HepG2 (cell line): ENCODE measurements at regions not wholly inside any gene's neighbourhood (a gene's known extent, or its start where the extent isn't known, plus 50 kb on each side); places are given as distances from the start of the nearest gene placed in this dataset.

Experiments used
- ATAC-seq: fragments of 200-7000 bp; cut with Tn5 transposase; 3 replicates; pipeline ENCODE4 v1.9.1; 2020; ENCODE audit warnings: mild to moderate bottlenecking, moderate library complexity
- BruUV-seq: library from RNA; stranded (reverse); fragments of 400-500 nt; replicated peaks from 2 replicates; lab custom pipeline; 2021; lab: Mats Ljungman, UMichigan
- CTCF ChIA-PET: fragments of 300-600 bp; formaldehyde crosslinking; extraction: SDS; loops from one replicate; lab custom pipeline; 2021; ENCODE audit warnings: low total read pairs, inconsistent platforms, low intra/inter-chr PET ratio; lab: Yijun Ruan, JAX
- POLR2A ChIA-PET: fragments of 350-600 bp; sonication (Branson Sonifier 250); formaldehyde crosslinking; loops from one replicate; lab custom pipeline; 2020; ENCODE audit warnings: antibody characterized with exemption, inconsistent platforms; lab: Yijun Ruan, JAX
- DNase-seq: peaks from one replicate; pipeline ENCODE4 v3.0.0-alpha.2; 2015; ENCODE audit warnings: low spot score
- FAIRE-seq: peaks from 3 replicates; lab custom pipeline; 2011; peaks lifted over from hg19 to GRCh38; lab: Jason Lieb, UNC
- H2AFZ ChIP-seq: one replicate; pipeline ENCODE4 v1.6.1; 2011; ENCODE audit warnings: low read length, inconsistent platforms
- H3K27ac ChIP-seq: fragments of 300-600 bp; 3 replicates; pipeline ENCODE4 v1.8.0; 2011; ENCODE audit warnings: mixed run types, mild to moderate bottlenecking, mixed read lengths, low read length, inconsistent platforms; ENCODE audit not compliant: insufficient read depth; ENCODE audit errors: extremely low read length
- H3K27me3 ChIP-seq, 2 experiments: fragments of 200-600 bp in 1 of 2; 2 replicates in 1 of 2; 3 replicates in 1 of 2; pipeline versions ENCODE4 v1.6.0 to v1.8.0; 2011; ENCODE audit warnings: low read length in 2 of 2, mild to moderate bottlenecking in 2 of 2, moderate library complexity in 2 of 2, inconsistent platforms in 1 of 2; ENCODE audit not compliant: insufficient read depth in 2 of 2, control insufficient read depth in 1 of 2
- H3K36me3 ChIP-seq, 2 experiments: fragments of 200-600 bp in 1 of 2; replicated peaks in 1 of 2; 2 replicates in 1 of 2; 3 replicates in 1 of 2; pipeline versions ENCODE4 v1.5.1 to v1.8.0; 2011; ENCODE audit warnings: low read length in 2 of 2, inconsistent platforms in 1 of 2; ENCODE audit not compliant: insufficient read depth in 2 of 2, control insufficient read depth in 1 of 2
- H3K4me1 ChIP-seq: 2 replicates; pipeline ENCODE4 v1.5.1; 2012; ENCODE audit warnings: low read length, inconsistent platforms; ENCODE audit not compliant: insufficient read depth
- H3K4me2 ChIP-seq: 2 replicates; pipeline ENCODE4 v1.6.0; 2011; ENCODE audit warnings: low read depth, low read length, inconsistent platforms
- H3K4me3 ChIP-seq, 3 experiments: fragments of 200-600 bp in 1 of 3; sonication (generic), shearing (Covaris generic) in 1 of 3; replicated peaks in 1 of 3; 2 replicates each; pipeline ENCODE4 v1.5.1; 2011 to 2016; ENCODE audit warnings: low read length in 3 of 3, inconsistent platforms in 2 of 3, low read depth in 2 of 3, mild to moderate bottlenecking in 2 of 3, control low read depth in 1 of 3, mixed read lengths in 1 of 3; ENCODE audit not compliant: insufficient read depth in 1 of 3
- H3K79me2 ChIP-seq: one replicate; pipeline ENCODE4 v1.6.1; 2011; ENCODE audit warnings: low read length, inconsistent platforms; ENCODE audit not compliant: insufficient read depth
- H3K9ac ChIP-seq: 2 replicates; pipeline ENCODE4 v1.6.0; 2011; ENCODE audit warnings: mild to moderate bottlenecking, low read depth, low read length, inconsistent platforms; ENCODE audit not compliant: insufficient read depth
- H3K9me3 ChIP-seq: 2 replicates; pipeline ENCODE4 v1.5.1; 2012; ENCODE audit warnings: mild to moderate bottlenecking, low read length
- H4K20me1 ChIP-seq: 2 replicates; pipeline ENCODE4 v1.6.0; 2011; ENCODE audit warnings: inconsistent platforms, mild to moderate bottlenecking, low read length, moderate library complexity; ENCODE audit not compliant: insufficient read depth
- ARID3A ChIP-seq: IDR thresholded peaks from 2 replicates; pipeline ENCODE4 v1.6.1; 2012; ENCODE audit warnings: low read depth, low read length, improper control_type of control experiment
- CTCF ChIP-seq: sonication (generic); formaldehyde crosslinking; IDR thresholded peaks from 2 replicates; pipeline ENCODE4 v1.5.0; 2020; ENCODE audit warnings: mild to moderate bottlenecking, missing genetic modification reagents, moderate library complexity
- FOXP1 ChIP-seq, 2 experiments: fragments of 450-650 bp in 1 of 2; IDR thresholded peaks; 2 replicates each; pipeline ENCODE4 v1.6.1; 2017 to 2018; ENCODE audit warnings: antibody characterized with exemption in 1 of 2
- GZF1 ChIP-seq: sonication (generic); formaldehyde crosslinking; IDR thresholded peaks from 2 replicates; pipeline ENCODE4 v1.5.1; 2020; ENCODE audit warnings: mild to moderate bottlenecking, missing genetic modification reagents
- HOXD1 ChIP-seq: sonication (generic); formaldehyde crosslinking; IDR thresholded peaks from 2 replicates; pipeline ENCODE4 v1.5.0; 2020; ENCODE audit warnings: missing genetic modification reagents
- MAFK ChIP-seq, 2 experiments: IDR thresholded peaks in 1 of 2; conservative IDR thresholded peaks in 1 of 2; 2 replicates each; pipeline ENCODE4 v1.6.1; 2011; ENCODE audit warnings: improper control_type of control experiment in 2 of 2, low read length in 2 of 2
- MATR3 ChIP-seq: sonication (generic); formaldehyde crosslinking; IDR thresholded peaks from 2 replicates; pipeline ENCODE4 v1.4.0; 2020; ENCODE audit warnings: missing genetic modification reagents
- MLX ChIP-seq: IDR thresholded peaks from 2 replicates; pipeline ENCODE4 v1.6.1; 2016
- PHF5A ChIP-seq: IDR thresholded peaks from one replicate; pipeline ENCODE4 v1.6.1; 2018; ENCODE audit warnings: low read depth, missing genetic modification reagents; ENCODE audit not compliant: unreplicated experiment
- PTBP1 ChIP-seq: fragments of 200-400 bp; formaldehyde crosslinking; IDR thresholded peaks from 2 replicates; pipeline ENCODE4 v1.6.1; 2018; ENCODE audit warnings: low read length, low read depth; ENCODE audit not compliant: poor library complexity, severe bottlenecking
- RAD21 ChIP-seq: fragments of 450-650 bp; formaldehyde crosslinking; IDR thresholded peaks from 2 replicates; pipeline ENCODE4 v1.5.0; 2020; ENCODE audit warnings: mild to moderate bottlenecking
- RCOR2 ChIP-seq: IDR thresholded peaks from 2 replicates; pipeline ENCODE4 v1.6.1; 2016; ENCODE audit warnings: missing biosample characterization, missing genetic modification reagents
- SMC3 ChIP-seq: IDR thresholded peaks from 2 replicates; pipeline ENCODE4 v1.6.1; 2011; ENCODE audit warnings: low read length, improper control_type of control experiment
- STAG1 ChIP-seq: sonication (generic); formaldehyde crosslinking; IDR thresholded peaks from 2 replicates; pipeline ENCODE4 v1.4.0; 2020; ENCODE audit warnings: missing genetic modification reagents
- THAP7 ChIP-seq: sonication (generic); formaldehyde crosslinking; IDR thresholded peaks from 2 replicates; pipeline ENCODE4 v1.8.1; 2023; ENCODE audit warnings: mild to moderate bottlenecking, missing genetic modification reagents
- ZNF382 ChIP-seq: sonication (generic); formaldehyde crosslinking; IDR thresholded peaks from 2 replicates; pipeline ENCODE4 v1.5.0; 2020; ENCODE audit warnings: missing genetic modification reagents, mild to moderate bottlenecking, borderline replicate concordance
- ZNF430 ChIP-seq: sonication (generic); formaldehyde crosslinking; IDR thresholded peaks from 2 replicates; pipeline ENCODE4 v1.9.0; 2021; ENCODE audit warnings: mild to moderate bottlenecking, missing genetic modification reagents
- ZNF496 ChIP-seq: sonication (generic); formaldehyde crosslinking; IDR thresholded peaks from 2 replicates; pipeline ENCODE4 v1.8.1; 2023; ENCODE audit warnings: mild to moderate bottlenecking, moderate library complexity, missing genetic modification reagents; ENCODE audit not compliant: insufficient replicate concordance
- ZNF558 ChIP-seq: sonication (generic); formaldehyde crosslinking; IDR thresholded peaks from 2 replicates; pipeline ENCODE4 v1.9.0; 2022; ENCODE audit warnings: mild to moderate bottlenecking, missing genetic modification reagents, borderline replicate concordance
- ZSCAN25 ChIP-seq: sonication (generic); formaldehyde crosslinking; IDR thresholded peaks from 2 replicates; pipeline ENCODE4 v1.8.0; 2022; ENCODE audit warnings: mild to moderate bottlenecking, missing genetic modification reagents
- WGBS: methylation state at CpG from one replicate; pipeline ENCODE4 v1.1.6; 2017; ENCODE audit warnings: low lambda C conversion rate; 5-methylcytosine and 5-hydroxymethylcytosine counted together
- in situ Hi-C: cut with HindIII; loops from 2 replicates; pipeline ENCODE4 v1.10.0; 2017; ENCODE audit warnings: low pct_unique_long_range_greater_than_20kb; ENCODE audit not compliant: extremely low pct_ligation_motif_present
- intact Hi-C: fragments of 100-400 bp; cut with micrococcal nuclease; formaldehyde crosslinking; loops from one replicate; pipeline ENCODE4 v1.10.0; 2022; ENCODE audit not compliant: unreplicated experiment

- H3K9ac ChIP-seq = no peak overlapping the region
- no peak for TF ChIP-seq PTBP1
- no peak for TF ChIP-seq MAFK (conservative IDR thresholded peaks at IDR 0.05 in 1 of 2, IDR thresholded peaks at IDR 0.05 in 1 of 2; ENCODE audit: low read length in 2 of 2)
- TF ChIP-seq RCOR2 (CRISPR knock-in tag) = no peak
- no peak for TF ChIP-seq ZNF496
- peak; percentile 81 for TF ChIP-seq STAG1
- TF ChIP-seq ARID3A = peak; percentile 73; the same call in 1 of the 2 replicates
- TF ChIP-seq HOXD1 = no peak
- peak; percentile 74 for TF ChIP-seq CTCF (CRISPR knock-in tag)
- no peak for TF ChIP-seq ZNF430 (CRISPR knock-in tag)
- no peak for TF ChIP-seq ZNF382
- peak; percentile 45; the same call in 1 of the 2 replicates for TF ChIP-seq RAD21 (CRISPR knock-in tag)
- TF ChIP-seq THAP7 = no peak
- no peak for TF ChIP-seq GZF1 (CRISPR knock-in tag)
- no peak for TF ChIP-seq ZNF558 (CRISPR knock-in tag)
- TF ChIP-seq FOXP1 (IDR thresholded peaks at IDR 0.05) = no peak
- TF ChIP-seq FOXP1 (CRISPR knock-in tag; IDR thresholded peaks at IDR 0.05) = no peak
- TF ChIP-seq MATR3 (CRISPR knock-in tag) = no peak
- no peak for TF ChIP-seq PHF5A
- no peak for TF ChIP-seq MLX (CRISPR knock-in tag)
- no peak for TF ChIP-seq ZSCAN25 (CRISPR knock-in tag)
- peak; percentile 48; the same call in 1 of the 2 replicates for TF ChIP-seq SMC3
These were observed 335.1 kb downstream of the DUSP6 start for GRCh38 chr12:89016970-89017778.

More at GRCh38 chr12:89016970-89017778, 335.1 kb downstream of the DUSP6 start:
- 13% methylated on average over 21 of the region's 21 CpGs for WGBS
- no TSS peak for BruUV-seq
- no peaks in the 10 kb centered on the region for H3K9me3 ChIP-seq
- no peaks in the 10 kb centered on the region for H4K20me1 ChIP-seq
- no peak overlapping the region for H3K4me3 ChIP-seq
- peak; percentile 46; the same call in 1 of the 3 replicates for ATAC-seq
- H2AFZ ChIP-seq = no peak overlapping the region
- no peak overlapping the region for H3K27ac ChIP-seq
- peak; percentile 44 for DNase-seq
- in situ Hi-C loops = loop anchor here (5.0 kb wide), 1 partner anchor 510 kb away; the partner anchor contains the start of gene POC1B
- POLR2A ChIA-PET = no interaction called here
- H3K27me3 ChIP-seq = peaks cover 0 to 3% of the 10 kb centered on the region in 2 experiments; a peak in 1 of 5 replicates
- no peaks in the 10 kb centered on the region for H3K36me3 ChIP-seq
- intact Hi-C loops = loop anchor here (2.0 to 10.0 kb wide), 2 partner anchors 34 to 872 kb away; partner anchors contain the start of genes CEP290 and TMTC3
- H3K4me1 ChIP-seq = no peaks in the 10 kb centered on the region
- no peak overlapping the region for H3K4me2 ChIP-seq
- peak; percentile 79 for FAIRE-seq
- H3K79me2 ChIP-seq = no peaks in the 10 kb centered on the region
- CTCF ChIA-PET = interaction anchor here (0.8 to 1.9 kb wide), 3 partner anchors 442 to 512 kb away, joined by 3 to 11 read pairs (median 3); no protein-coding TSS in a partner anchor
